DMS79 treated with DMSO at 0.1 percent for 48 hours (cell line): ENCODE measurements at regions not wholly inside any gene's neighbourhood (a gene's known extent, or its start where the extent isn't known, plus 50 kb on each side); places are given as distances from the start of the nearest gene placed in this dataset.
"Not testable (repeated sequence)": the region's sequence is repeated elsewhere in the genome, so short reads cannot be mapped to it uniquely, and the experiment has no call there.

Source experiments
- DNase-seq: peaks from one replicate; lab custom pipeline; 2025; lab: John Stamatoyannopoulos, UW

DNA sequence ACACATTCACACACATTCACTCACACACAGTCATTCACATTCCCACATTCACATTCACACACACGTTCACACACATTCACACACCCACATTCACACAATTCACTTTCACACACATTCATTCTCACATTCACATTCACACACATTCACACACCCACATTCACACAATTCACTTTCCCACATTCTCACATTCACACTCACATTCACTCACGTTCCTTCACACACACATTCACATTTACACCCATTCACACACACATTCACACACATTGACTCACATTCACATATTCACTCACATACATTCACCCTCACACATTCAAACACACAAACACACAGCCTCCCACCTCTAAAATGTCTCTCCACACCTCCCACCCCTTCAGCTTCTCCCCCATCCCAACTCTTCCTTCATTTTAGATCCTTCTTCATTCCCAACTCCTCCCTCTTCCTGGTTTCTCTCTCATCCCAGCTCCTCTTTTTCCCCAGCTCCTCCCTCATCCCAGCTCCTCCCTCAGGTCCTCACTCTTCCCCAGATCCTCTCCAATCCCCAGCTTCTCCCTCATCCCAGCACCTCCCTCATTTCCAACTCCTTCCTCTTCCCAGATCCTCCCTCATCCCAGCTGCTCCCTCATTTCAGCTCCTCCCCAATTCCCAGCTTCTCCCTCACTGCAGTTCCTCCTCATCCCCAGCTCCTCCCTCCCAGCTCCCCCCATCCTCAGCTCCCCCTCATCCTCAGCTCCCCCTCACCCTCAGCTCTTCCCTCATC, 111.0 kb downstream of the FAM53A start:
- DNase-seq, result no peak

DNA sequence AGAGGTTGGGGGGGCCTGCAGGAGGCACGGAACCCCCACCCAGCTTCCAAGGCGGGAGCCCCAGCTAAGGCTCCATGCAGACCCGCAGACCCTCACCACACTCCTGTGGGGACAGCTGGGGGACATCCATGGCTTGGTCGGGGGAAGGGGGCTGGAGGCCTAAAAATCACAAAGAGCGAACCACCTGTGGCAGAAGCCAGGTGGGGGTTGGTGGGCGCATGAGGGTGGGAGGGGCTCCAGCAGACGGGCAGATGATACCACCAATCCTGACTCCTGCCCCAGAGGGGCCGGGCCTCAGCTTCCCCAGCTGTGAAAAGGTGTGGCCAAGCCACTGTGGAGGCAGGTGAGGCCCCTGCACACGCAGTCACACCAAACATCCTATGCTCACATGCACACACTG, 111.6 kb downstream of the FAM53A start:
- no peak for DNase-seq

DNA sequence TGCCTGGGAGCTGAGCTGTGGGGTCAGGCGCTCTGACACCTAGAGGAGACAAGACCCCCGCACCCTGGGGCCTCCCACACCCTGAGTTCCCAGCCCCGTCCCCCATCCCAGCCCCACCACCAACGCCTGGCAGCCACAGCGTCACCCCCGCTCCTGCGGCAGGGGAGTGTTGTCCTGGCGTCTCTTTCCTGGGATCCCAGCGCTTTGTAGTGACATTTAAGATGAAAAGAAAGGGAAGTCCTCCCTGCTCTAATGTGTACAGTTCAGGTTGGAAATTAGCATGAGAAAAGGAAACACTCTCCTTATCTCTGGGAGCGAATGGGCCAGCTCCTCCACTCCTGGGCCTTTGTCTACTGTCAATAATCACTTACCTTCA, 112.1 kb downstream of the FAM53A start:
- DNase-seq, result no peak

DNA sequence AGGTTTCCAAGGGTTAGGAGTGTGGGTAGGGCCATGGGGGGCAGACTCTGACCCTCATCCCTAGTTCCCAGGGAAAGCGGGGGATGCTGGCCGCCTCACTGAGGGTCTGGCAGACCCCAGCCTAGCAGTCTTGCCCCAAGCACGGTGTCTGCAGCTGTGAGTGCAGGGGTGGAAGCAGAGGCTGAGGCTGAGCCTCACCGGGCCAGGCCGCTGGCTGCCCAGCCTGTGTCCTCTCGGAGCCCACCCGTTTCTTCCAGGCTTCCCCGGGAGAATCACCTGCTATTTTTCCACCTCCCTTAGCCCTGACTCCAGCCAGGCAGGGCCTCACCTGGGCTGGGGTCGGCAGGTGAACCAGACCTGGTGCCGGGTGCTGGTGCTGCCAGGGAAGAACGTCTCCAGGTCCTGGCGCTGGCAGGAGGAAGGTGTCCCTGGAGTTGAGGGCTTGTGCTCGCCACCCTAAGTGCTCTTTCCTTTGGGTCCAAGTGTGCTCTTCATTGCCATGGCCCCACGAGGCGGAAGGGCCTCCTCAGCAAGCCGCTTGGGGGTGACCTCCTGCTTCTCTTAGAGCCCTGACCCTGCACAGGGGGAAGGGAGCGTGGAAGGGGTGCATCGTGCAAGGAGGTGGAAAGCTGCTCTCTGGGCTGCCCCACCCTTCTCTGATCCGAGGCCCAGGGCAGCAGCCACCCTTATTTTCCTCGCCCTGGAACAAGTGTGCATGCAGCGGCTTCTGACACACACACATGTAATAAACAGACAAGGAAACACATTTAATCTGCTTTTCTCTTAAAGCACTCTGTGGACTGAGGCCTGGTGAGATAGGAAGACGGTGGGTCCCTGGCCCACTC, 112.7 kb downstream of the FAM53A start:
- no peak for DNase-seq

DNA sequence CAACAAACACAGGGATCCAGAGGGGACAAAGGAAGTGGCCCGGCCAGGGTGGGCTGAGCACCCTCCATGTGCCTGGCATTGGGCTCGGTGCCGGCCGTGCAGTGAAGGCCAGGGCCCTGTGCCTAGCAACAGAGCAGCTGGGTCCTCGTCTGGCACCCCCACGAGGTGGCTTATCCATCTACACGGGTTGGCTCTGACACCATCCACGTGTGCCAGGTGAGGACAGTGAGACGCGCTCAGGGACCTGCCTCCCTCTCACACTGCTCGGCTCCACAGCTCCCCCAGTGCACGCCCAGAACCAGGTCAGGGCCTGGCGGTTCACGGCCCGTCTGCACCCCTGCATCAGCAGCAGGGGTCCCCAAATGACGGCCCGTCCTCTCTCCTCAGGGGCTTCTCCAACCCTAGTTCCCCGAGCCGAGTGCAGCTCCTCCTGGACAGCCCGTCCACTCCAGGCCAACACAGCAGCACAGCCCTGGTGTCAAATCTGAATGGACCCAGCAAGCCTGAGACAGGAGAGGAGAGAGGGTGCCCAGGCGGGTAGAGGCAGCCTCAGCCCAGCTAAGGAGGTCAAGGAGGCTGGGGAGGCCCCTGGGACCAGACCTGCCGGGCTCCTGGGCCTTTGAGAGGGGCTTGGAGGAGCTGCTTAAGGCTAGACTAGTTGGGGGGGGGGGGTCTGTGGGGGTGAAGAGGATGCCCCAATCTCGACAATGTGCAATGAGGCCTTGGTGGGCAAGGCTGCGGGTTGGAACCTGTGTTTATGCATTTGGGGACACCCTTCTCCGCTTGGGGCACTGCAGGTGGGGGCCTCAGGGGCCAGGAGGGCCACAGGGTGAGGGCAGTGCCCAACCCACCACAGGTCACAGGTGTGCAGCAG, 113.6 kb downstream of the FAM53A start:
- DNase-seq, result no peak

DNA sequence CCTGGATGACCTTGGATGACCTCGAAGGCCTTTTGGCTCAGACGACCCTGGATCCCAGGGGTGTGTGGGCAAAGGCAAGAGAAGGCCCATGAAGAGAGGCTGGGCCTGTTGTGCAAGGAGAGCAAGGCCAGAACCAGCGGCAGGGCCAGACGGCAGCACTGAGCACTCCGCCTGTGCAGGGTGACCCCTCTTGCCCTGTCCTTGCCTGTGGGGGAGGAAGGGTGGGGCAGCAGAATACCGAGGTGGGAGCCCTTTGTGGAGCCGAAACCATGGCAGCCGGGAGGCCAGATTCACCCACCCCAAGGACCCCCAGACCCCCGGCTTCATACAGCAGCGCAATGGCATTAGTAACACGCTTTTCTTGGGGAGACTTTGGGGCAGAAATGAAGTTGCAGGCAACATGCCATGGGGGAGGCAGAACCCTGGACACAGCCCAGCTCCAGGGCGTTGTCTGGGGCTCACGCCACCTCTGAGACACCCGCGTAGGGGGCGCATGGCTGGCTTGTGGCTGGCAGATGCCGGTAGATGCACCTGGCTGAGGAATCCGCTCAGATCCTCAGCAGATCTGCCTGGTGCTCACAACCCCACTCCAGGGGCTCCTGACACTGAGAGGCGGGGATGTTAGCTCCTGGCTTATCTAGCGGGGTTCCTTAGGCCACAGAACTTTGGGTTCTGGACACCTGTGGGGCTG, 114.5 kb downstream of the FAM53A start:
- no peak for DNase-seq

DNA sequence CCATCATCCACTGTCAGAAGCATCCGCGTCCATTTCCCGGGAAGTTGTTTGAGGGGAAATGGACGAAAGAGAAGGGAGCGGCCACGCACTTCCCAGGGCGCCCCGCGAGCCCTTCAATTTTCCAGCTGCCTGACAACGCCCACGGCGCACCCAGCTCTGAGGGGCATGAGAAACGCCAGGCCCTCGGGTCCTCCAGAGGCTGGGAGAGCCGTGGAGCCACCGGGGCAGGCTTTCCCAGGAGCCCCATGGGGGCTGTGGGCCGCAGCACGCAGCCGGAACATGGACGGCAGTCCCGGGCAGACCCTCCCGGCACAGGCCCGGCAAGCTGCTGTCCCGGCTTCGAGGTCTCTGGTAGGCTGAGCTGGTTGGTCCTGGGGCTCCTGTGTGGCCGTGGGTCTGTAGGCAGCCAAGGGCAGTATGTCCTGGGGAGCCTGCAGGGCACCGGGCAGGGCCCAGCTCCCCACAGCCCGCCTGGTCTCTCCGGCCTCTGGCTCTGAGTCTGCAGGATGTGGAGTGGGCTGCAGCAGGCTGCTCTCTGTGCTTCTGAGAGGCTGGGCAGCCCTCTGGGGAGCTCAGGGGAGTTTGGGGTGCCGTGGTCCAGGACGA, 115.2 kb downstream of the FAM53A start:
- no peak for DNase-seq

DNA sequence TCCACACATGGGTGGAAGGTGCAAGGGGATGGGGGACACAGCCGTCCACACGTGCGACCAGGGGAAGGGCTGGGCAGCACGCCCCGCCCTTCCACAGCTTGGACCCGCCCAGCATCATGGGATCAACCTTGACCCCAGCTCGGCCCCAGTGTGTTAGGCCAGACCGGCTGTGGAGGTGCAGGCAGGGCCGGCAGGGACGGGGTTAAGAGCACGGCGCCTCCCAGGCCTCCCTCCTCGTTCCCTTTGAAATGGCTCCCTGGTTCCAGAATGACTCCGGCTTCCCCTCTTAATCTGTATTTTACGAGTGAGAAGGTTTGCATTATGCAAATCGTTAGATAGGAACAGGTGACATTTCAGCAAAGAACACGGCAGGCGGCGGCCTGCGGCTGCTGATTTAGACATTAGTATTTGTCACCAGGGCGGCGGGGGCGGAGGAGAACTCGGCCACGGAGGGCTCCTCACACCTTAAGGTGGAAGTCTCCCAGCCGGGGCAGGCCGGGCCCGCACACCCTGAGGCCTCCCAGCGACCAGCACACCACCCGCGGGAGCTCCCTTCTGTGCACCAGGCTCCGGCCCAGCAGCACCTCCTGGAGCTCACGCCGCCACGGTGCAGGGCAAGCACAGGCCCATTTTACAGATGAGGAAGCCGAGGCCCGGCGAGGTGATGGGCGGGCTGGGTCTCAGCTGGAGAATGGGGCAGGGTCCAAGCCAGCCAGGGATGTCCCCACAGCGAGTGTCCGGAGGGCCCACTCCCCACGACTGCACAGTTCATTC, 116.1 kb downstream of the FAM53A start:
- no peak for DNase-seq

DNA sequence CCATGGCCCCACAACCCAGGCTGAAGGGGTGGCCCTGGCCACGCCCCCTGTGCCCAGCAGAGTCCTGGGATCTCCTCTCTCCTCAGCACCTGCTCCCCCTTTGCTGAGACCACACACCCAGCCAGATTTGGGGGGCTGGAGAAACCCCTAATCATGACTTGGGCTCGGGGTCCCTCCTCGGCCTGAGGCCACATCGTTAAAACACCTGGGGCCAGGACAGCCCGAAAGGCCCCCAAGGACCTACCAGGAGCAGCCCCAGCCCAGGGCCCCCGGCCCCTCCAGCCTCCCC, 116.7 kb downstream of the FAM53A start:
- no peak for DNase-seq

DNA sequence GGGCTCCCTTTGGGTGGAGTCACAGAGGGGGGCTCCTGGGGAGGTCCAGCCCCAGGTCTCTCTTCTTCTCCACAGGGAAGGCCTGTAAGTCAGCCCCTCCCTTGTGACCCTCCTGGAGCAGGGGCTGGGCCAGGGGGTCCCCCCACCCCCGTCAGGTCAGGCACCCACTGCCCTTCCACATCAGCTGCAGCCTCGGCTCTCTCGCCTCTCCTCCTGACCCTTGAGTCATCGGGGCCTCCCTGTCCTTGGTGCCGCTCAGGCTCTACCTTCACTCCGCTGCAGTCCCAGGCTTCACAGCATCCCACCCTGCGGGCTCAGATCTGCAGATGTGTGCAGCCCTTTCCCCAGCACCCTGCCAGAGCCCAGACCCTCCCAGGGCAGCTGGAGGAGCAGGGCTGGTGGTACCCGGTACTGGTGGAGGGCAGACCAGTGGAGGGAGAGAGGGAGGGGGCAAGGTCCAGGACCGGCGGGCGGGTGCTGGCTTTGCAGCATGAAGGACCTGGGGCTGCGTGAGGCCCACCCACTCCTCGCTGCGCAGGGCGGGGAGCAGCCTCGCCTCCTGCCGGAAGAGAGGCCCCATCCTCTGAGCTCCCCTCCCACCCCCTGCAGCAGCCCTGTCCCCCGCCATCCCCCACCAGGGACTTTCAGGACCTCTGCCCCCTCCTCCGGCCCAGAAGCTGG, 117.1 kb downstream of the FAM53A start:
- DNase-seq, result no peak

DNA sequence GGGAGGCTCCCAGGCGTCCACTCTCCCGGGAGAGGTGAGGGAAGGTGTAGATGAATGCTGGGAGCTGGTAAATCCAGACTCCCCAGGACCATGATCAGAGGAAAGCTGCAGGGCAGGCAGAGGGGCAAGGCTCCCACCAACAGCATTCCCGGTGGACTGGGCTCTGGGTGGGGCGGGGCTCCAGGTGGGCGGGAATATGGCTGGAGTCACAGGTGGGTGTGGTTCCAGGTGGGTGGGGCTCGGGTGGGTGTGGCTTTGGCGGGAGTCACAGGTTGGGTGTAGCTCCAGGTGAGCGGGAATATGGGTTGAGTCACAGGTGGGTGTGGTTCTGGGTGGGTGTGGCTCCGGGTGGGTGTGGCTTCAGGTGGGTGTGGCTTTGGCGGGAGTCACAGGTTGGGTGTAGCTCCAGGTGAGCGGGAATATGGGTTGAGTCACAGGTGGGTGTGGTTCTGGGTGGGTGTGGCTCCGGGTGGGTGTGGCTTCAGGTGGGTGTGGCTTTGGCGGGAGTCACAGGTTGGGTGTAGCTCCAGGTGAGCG, 117.7 kb downstream of the FAM53A start:
- DNase-seq, result not testable (repeated sequence)

DNA sequence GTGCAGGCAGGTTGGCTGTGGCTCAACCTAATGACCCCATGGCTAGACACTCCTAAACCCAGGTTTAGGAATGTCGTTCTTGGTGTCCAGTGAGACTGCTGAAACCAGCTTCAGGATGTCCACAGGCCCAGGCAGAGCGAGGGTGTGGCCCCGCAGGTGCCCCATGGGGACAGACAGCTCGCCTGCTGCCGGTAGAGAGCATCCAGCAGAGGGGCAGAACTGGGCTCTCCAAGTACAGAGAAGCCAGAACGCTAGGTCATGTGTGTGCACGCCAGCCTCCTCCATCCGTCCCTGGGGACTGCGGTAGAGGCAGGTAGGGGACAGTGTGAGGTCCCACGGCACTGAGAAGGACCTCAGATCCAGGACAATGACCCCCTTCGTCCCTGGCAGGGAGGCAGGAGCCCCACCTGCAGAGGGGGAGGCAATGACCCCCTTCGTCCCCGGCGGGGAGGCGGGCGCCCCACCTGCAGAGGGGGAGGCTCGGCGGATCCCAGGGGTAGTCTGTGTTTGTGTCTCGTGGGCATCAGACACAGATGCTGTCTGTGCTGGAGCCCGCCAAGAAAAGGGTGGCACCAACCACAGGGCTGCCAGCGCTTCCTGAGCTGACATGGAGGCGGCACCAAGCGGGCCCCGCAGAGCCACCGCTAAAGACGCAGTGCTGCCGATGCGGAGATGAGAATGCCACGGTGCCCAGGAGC, 118.4 kb downstream of the FAM53A start:
- no peak for DNase-seq

DNA sequence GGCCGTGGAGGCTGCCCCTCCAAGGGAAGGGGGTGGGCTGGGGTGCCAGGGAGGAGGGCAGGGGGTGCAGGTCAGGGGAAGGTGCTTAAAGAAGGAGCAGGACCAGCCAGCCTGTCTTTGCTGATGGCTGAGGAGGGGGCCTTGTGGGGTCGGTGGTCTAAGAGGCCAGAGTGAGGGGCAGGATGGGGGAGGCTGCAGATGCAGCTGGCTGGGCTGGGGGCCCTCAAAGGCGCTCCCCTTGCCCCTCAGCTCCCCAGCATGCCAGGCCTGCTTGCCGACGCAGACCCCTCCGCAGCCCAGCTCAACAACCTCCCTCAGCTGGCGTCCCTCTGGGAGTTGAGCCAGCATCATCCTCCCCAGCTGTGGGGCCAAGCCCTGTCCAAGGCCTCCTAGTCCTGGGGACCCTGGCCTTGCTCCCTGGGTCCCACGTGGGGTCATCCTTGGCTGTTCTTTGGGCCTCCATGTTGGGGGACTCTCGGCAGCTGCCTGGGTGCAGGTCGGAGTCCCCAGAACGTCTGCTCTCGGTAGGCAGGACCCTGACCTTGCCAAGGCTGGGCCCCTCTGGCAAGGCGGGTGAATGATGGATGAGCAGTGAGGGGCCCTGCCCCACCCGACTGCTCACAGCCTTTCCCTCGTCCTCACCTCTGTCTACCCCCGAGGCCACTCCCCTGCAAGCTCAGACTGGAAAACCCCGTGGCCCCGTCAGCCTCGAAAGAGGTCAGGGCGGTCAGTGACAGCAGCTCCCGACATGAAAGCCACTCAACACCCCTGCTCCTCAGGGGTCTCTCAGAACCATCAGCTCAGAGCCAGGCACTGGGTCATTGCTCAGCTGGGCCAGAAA, 119.4 kb downstream of the FAM53A start:
- no peak for DNase-seq

DNA sequence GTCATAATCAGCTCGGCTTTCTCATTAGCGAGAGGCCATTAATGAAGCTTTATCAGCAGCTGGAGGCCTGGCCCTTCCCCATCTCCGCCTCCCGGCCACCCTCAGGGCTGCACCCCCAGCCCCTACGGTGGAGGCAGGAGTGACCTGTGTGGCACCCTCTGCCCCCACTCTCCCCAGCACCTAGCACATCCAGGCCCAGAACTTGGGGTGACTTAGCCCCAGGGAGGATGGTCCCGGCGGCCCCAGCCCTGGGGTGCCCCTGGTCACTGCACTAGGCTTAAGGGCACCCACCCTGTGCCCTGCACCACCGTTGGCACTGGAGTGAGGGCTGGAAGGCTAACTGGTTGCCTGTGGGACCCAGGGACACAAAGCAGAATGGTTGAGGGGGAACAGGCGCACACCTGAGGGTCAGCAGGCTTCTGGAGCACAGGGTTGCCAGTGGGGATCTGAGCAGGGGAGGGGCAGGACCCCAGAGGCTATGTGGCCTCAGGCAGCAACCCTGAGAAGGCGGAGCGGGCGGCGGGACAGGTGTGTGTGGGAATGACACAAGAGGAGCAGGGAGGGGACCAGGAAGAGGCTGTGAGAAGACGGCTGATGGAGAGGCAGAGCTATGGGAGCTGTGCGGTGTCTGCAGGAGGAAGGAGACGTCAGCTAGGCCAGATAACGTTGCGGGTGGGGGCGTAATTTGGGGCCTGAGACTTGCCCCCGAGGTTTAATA, 120.2 kb downstream of the FAM53A start:
- DNase-seq, result no peak

DNA sequence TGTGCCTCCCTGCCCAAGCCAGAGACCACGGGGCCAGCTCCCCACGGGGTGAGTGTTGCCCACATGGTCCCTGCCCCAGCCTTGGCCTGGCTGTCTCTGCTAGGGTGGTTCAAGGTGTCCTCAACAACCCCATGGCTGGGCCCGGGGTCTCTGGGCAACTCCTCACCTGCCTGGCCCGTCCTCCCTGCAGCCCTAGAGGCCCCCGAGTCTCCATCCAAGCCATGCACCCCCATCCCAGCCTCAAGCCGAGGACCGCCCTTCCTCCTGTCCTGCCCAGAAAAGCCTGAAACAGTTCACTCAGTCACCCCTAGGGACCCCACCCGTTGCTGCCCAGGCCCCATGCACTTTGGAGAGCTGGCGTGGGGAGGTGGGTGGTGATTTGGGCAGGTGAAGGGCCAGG, 120.9 kb downstream of the FAM53A start:
- DNase-seq, result no peak

DNA sequence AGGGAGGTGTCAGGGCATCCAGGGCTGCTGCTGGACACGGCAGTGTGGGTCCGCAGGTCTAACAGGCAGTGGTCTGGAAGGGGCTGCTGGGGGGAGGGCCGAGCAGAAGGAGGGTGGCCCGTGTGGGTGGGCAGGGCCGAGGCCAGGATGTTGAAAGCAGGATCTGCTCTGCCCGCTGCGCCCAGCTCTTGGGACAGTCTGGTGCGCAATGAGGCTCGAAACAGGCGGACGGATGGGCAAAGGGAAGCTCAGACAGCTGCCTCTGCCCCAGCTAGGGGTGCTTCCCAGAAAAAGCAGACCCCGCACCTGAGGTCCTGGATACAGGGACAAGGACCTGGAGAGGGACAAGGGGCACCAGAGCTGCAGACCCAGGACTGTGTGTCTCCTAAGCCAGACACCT, 121.3 kb downstream of the FAM53A start:
- DNase-seq, result no peak

DNA sequence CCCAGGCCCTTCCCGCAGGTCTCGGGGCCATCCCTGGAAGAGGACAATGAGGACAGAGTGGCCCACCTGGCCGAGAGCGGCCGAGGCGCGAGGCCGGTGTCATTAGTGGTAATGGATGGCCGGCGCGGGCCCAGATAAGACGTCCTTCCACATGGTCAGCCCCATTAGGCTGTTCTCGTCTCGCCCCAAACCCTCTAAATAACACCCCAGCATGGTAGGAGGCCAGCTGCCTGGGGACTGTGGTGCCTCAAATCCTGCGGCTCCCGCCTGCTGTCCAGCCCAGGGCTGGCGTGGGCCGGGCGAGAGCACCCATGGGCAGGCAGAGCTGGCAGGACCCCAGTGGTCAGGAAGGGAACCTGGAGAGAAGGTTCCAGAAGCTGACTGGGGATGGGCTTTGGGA, 121.7 kb downstream of the FAM53A start:
- DNase-seq, result no peak
